Type B pancreatic cell (in vitro differentiated cells): ENCODE measurements at regions not wholly inside any gene's neighbourhood (a gene's known extent, or its start where the extent isn't known, plus 50 kb on each side); places are given as distances from the start of the nearest gene placed in this dataset.

Experiments used
- DNase-seq: peaks from one replicate; pipeline ENCODE4 v3.0.0; 2021; ENCODE audit warnings: mixed read lengths; ENCODE audit not compliant: unreplicated experiment; ENCODE audit errors: extremely low spot score
- H3K27ac Mint-ChIP-seq: 2 replicates; pipeline ENCODE4 v1.8.0; 2021; ENCODE audit warnings: mild to moderate bottlenecking, mixed read lengths
- H3K27me3 Mint-ChIP-seq: 2 replicates; pipeline ENCODE4 v1.8.0; 2021; ENCODE audit warnings: mixed read lengths
- H3K36me3 Mint-ChIP-seq: 2 replicates; pipeline ENCODE4 v1.8.0; 2021; ENCODE audit warnings: mixed read lengths
- H3K4me1 Mint-ChIP-seq: one replicate; pipeline ENCODE4 v1.8.0; 2021; ENCODE audit warnings: mixed read lengths; ENCODE audit not compliant: unreplicated experiment
- H3K4me3 Mint-ChIP-seq: 2 replicates; pipeline ENCODE4 v1.8.0; 2021; ENCODE audit warnings: mild to moderate bottlenecking, mixed read lengths
- H3K9me3 Mint-ChIP-seq: 2 replicates; pipeline ENCODE4 v1.8.0; 2021; ENCODE audit warnings: mixed read lengths
- TF ChIP-seq, protein P1 (sequence below): fragments of 200-600 bp; sonication (generic); conservative IDR thresholded peaks from 2 replicates; pipeline ENCODE4 v1.5.0; 2021; ENCODE audit warnings: antibody characterized with exemption, mild to moderate bottlenecking

DNA sequence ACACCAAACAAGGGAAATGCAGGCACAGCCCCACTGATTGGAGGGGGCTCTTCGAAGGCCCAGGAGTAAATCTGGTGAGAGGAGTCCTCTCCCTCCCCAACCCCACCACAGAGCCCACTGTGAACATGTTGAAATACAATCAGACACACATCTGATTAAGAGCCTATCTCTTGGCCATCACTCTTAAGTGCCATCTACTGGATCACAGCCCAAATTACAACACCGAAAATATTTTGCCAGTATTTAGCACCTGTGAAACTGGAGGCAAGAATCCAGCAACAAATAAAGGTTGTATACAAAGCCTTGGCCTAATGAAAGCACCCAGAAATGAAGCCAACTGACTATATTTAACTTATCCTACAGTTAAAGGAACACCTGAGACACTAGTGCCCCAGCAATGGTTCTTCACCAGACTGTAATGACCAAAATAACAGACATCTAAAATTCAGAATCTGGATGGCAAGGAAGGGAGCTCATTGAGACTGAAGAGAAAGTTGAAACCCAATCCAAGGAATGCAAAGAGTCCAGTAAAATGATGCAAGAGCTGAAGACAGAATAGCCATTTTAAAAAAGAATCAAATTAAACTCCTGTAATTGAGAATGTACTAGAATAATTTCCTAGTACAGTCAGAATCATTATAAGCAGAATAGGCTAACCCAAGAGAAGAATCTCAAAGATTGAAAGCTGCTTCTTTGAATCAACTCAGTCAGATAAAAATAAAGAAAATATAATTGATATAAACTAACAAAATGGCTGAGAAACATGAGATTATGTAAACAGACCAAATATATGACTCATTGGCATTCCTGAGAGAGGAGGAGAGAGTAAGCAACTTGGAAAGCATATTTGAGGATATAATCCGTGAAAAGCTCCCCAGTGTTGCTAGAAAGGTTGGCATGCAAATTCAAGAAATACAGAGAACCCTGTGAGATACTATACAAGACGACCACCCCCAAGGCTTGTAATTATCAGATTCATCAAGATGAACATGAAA is 1117.0 kb downstream of the FLRT2 start:
- Mint-ChIP-seq H3K4me3 (no peak overlapping the region), H3K36me3 (no peaks in the 10 kb centered on the region), H3K27me3 (no peaks in the 10 kb centered on the region), H3K27ac (no peak overlapping the region), H3K4me1 (no peaks in the 10 kb centered on the region), H3K9me3 (peaks cover 10% of the 10 kb centered on the region)
- TF ChIP-seq, protein P1, sequence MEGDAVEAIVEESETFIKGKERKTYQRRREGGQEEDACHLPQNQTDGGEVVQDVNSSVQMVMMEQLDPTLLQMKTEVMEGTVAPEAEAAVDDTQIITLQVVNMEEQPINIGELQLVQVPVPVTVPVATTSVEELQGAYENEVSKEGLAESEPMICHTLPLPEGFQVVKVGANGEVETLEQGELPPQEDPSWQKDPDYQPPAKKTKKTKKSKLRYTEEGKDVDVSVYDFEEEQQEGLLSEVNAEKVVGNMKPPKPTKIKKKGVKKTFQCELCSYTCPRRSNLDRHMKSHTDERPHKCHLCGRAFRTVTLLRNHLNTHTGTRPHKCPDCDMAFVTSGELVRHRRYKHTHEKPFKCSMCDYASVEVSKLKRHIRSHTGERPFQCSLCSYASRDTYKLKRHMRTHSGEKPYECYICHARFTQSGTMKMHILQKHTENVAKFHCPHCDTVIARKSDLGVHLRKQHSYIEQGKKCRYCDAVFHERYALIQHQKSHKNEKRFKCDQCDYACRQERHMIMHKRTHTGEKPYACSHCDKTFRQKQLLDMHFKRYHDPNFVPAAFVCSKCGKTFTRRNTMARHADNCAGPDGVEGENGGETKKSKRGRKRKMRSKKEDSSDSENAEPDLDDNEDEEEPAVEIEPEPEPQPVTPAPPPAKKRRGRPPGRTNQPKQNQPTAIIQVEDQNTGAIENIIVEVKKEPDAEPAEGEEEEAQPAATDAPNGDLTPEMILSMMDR, result peak; percentile 27
- no peak for DNase-seq

DNA sequence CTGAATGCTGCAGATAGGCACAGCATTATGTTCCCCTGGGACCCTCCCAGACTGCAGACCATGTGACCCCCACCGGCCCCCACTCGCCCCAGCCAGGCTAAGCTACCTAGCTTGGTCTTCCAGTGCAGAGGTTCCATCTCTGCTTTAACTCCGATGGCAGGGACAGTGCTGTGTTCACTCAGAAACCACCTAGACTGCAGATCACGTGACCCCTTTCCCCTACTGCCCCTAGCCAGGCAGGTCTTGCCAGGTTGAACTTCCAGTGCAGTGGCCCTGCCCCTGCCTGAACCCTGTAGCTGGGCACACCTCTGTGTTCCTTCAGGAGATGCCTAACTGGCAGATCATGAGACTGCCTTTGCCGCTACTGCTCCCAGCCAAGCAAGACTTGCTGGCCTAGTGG is 1116.2 kb downstream of the FLRT2 start:
- no peak for DNase-seq
- Mint-ChIP-seq H3K27me3 (no peaks in the 10 kb centered on the region), H3K4me1 (no peaks in the 10 kb centered on the region), H3K36me3 (no peaks in the 10 kb centered on the region), H3K4me3 (no peak overlapping the region), H3K27ac (no peak overlapping the region), H3K9me3 (peaks cover 10% of the 10 kb centered on the region)
- TF ChIP-seq, protein P1, result no peak

DNA sequence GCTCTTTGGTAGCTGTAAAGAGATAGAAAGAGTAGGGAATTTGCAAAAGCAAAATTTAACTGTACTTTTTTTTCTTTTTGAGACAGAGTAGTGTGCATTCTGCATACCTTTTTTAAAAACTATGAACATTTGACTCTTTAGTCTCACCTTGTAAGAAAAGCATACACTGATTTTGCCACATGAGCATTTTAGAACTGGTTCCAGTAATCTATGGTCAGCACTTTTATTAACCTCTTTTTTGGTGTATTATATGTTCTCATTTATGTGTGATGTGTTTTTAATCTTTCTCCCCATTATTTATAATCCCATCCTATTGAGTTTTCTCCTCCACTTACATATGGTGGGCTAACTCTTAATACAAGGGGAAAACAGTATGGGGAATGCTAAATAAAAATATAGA is 1111.4 kb downstream of the FLRT2 start:
- Mint-ChIP-seq H3K9me3 (no peaks in the 10 kb centered on the region), H3K4me1 (no peaks in the 10 kb centered on the region), H3K27ac (no peak overlapping the region), H3K27me3 (no peaks in the 10 kb centered on the region), H3K4me3 (no peak overlapping the region), H3K36me3 (no peaks in the 10 kb centered on the region)
- TF ChIP-seq, protein P1, result no peak
- no peak for DNase-seq

DNA sequence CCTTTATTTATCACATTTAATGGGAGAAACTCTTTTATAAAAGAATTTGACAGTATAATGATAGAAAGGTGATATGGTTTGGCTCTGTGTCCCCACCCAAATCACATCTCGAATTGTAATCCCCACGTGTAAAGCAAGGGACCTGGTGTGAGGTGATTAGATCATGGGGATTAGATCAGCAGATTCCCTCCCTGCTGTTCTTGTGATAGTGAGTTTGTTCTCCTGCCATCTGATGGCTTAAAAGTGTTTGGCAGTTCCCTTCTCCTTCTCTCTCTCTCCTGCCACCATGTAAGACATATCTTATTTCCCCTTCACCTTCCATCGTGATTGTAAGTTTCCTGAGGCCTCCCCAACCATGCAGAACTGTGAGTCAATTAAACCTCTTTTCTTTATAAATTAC is 1110.3 kb downstream of the FLRT2 start:
- Mint-ChIP-seq H3K4me1 (no peaks in the 10 kb centered on the region), H3K27ac (no peak overlapping the region), H3K9me3 (no peaks in the 10 kb centered on the region), H3K36me3 (no peaks in the 10 kb centered on the region), H3K27me3 (no peaks in the 10 kb centered on the region), H3K4me3 (no peak overlapping the region)
- no peak for DNase-seq
- TF ChIP-seq, protein P1, result no peak

DNA sequence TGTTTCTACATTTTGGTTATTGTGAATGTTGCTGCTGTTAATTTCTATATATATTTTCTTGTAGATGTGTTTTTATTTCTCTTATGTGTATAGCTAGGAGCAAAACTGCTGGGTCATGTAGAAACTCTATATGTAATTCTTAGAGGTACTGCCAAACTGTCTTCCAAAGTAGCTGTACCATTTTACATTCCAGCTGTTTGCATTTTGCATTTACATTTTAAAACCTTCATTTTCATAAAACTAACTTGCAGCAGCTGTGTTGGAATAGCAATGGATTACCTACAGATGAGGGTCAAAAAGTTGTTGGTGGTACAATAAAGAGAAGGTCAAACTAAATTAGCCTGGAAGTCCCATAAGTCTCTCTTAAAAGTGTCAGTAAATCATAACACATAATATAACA is 1109.7 kb downstream of the FLRT2 start:
- TF ChIP-seq, protein P1, result no peak
- no peak for DNase-seq
- no peak overlapping the region for H3K4me3 Mint-ChIP-seq
- H3K4me1 Mint-ChIP-seq, result no peaks in the 10 kb centered on the region
- H3K27me3 Mint-ChIP-seq, result no peaks in the 10 kb centered on the region
- no peaks in the 10 kb centered on the region for H3K36me3 Mint-ChIP-seq
- no peak overlapping the region for H3K27ac Mint-ChIP-seq
- no peaks in the 10 kb centered on the region for H3K9me3 Mint-ChIP-seq
